GM12865 (cell line): ENCODE measurements at regions not wholly inside any gene's neighbourhood (a gene's known extent, or its start where the extent isn't known, plus 50 kb on each side); places are given as distances from the start of the nearest gene placed in this dataset.

Source experiments
- DNase-seq: peaks from one replicate; pipeline ENCODE4 v3.0.0; 2010; ENCODE audit warnings: low read depth
- H3K4me3 ChIP-seq: 2 replicates; pipeline ENCODE4 v1.5.1; 2011; ENCODE audit warnings: mild to moderate bottlenecking, low read depth, low read length, control low read depth
- TF ChIP-seq, protein P1 (sequence below): IDR thresholded peaks from 2 replicates; pipeline ENCODE4 v1.5.1; 2011; ENCODE audit warnings: low read length, control low read depth, low read depth, inconsistent platforms; ENCODE audit not compliant: insufficient read depth; ENCODE audit errors: missing control alignments

DNA sequence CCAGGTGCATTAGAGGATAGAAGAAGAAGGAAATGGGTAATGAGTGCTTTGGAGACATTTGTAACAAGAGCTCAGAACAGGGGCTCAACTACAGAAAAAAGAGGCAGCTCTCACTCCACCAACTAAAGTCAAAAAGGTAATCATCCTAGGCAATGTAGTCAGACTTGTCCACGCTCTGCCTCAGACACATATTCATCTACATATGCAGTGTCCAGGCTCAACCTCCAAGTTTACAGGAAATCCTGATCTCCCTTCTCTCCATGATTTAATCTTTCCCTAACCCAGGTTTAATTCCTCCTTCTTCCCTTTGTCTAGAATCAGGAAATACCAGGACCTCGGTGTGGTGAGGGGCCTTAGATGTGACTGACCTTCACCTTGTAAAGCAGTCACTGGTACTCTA is 65.7 kb upstream of the SELENOP start:
- no peak overlapping the region for H3K4me3 ChIP-seq
- TF ChIP-seq, protein P1, sequence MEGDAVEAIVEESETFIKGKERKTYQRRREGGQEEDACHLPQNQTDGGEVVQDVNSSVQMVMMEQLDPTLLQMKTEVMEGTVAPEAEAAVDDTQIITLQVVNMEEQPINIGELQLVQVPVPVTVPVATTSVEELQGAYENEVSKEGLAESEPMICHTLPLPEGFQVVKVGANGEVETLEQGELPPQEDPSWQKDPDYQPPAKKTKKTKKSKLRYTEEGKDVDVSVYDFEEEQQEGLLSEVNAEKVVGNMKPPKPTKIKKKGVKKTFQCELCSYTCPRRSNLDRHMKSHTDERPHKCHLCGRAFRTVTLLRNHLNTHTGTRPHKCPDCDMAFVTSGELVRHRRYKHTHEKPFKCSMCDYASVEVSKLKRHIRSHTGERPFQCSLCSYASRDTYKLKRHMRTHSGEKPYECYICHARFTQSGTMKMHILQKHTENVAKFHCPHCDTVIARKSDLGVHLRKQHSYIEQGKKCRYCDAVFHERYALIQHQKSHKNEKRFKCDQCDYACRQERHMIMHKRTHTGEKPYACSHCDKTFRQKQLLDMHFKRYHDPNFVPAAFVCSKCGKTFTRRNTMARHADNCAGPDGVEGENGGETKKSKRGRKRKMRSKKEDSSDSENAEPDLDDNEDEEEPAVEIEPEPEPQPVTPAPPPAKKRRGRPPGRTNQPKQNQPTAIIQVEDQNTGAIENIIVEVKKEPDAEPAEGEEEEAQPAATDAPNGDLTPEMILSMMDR = no peak
- no peak for DNase-seq

DNA sequence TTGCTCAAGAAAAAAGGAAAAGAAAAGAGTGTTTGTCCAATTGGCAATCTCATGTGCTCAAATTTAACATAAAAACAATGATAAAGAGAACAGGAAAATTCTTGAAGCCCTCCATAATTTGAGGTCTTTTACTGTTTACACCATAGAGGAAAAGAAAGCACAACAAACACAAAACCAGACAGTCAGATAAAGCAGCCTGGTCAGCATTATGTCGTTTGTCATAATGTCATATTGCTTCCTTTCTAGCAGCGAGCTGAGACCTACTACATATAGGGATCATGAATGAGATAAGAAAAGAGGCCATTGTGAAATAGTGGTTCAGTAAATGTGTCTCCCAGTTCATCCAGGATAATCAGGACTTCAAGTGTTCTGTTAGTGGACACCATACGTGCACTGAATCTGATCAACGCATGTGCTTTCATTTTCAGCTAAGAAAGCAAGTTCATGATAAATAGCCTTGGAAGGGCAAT is 64.7 kb upstream of the SELENOP start:
- H3K4me3 ChIP-seq = no peak overlapping the region
- TF ChIP-seq, protein P1 = no peak
- DNase-seq = no peak

DNA sequence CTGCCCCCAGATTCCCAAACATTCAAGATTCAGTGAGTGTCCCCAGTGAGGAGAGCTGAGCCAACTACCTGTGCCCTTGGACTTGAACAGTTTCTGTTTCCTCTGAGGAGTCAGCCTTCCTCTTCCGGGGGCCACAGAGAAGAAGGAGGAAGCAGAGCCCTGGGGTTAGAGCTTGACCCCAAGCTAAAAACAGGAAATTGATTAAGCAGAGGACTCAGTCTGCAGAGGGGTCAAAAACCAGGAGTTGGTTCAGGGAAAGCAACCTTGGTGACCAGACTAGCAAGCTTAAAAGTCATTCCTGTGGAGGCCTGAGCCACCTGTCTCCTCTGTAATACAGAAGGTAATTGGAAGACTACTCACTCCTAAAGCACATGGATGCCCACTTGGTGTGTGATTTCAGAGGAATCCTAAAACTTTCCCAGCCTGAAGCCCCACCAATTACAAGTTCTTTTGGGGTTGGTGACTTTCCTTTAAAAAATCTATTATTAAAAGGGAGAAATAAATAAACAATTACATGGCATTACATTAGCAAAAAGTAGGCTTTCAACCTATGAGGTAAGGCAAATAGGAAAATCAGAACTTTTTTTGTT is 64.2 kb upstream of the SELENOP start:
- TF ChIP-seq, protein P1 = no peak
- no peak overlapping the region for H3K4me3 ChIP-seq
- DNase-seq = no peak

DNA sequence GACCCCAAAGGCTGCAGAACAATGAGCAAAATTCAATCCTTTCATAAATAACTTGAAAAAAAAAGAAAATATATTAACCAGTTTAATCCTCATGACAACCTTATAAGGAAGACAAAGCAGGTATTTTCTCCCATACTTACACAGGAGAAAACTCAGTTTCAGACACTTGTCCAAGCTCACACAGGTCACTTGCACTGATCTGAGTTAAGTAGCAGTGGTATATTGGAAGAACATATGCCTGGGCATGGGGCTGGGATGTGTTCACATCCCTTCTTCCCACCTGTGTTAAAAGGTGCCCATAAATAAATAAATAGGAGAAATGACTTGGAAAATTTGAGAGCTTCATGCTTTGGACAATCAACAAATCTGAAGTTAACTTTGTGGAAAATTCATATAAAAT is 63.5 kb upstream of the SELENOP start:
- DNase-seq = no peak
- TF ChIP-seq, protein P1 = no peak
- H3K4me3 ChIP-seq = no peak overlapping the region

DNA sequence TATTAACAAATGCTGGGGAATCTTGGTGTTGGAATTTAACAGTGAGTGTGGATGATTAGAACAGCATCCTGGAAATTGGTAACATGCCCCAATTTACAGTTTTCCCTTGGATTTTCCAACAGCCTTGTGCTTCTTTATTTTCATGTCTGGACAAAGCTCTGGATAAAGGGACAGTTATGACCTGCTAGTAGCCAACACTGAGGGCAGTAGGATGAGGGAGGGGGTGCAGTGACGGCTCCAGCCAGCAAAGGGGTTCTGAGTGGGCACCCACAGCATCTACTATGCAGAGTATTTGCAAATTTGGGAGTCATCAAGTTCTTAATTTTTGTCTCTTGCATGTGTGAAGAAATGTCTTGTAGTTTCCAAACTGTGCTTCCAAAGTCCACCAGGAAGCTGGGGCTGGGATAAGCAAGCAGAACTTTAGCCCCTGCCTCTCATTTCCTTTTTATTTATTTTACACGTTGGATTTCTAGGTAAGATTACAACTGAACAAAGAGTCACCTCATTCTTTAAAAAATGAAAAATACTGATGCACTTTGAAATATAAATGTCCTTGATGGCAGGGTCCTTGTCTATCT is 63.0 kb upstream of the SELENOP start:
- TF ChIP-seq, protein P1 = no peak
- no peak overlapping the region for H3K4me3 ChIP-seq
- no peak for DNase-seq

DNA sequence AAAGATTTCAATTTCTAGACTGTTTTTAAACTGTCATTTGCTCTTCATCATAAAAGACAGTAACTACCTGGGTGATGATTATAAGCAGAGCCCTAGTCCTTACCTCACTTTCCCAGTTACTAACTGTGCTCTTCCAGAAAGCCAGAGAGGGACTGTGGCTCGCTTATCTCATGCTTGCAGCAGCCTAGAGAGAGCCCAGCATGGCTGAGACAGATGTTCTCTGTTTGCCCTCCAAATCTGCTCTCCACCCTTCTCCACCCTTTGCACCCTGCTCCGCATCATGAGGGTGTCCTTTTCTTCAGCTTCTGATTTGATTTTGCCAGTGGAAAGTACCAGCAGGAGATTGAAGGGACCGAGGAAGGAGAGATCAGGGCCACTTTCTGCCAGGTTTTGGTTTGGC is 61.2 kb upstream of the SELENOP start:
- DNase-seq = no peak
- TF ChIP-seq, protein P1 = no peak
- H3K4me3 ChIP-seq = no peak overlapping the region
